SK-N-SH (cell line): ENCODE measurements at regions not wholly inside any gene's neighbourhood (a gene's known extent, or its start where the extent isn't known, plus 50 kb on each side); places are given as distances from the start of the nearest gene placed in this dataset.

Experiments
- CTCF ChIA-PET: fragments of 300-600, 350-600 bp; formaldehyde crosslinking; extraction: SDS; loops from one replicate; lab custom pipeline; 2021; lab: Yijun Ruan, JAX
- POLR2A ChIA-PET: fragments of 350-600 bp; sonication (Branson Sonifier 250); formaldehyde crosslinking; extraction: SDS; loops from one replicate; lab custom pipeline; 2020; ENCODE audit warnings: antibody characterized with exemption, inconsistent platforms; lab: Yijun Ruan, JAX
- DNase-seq: peaks from one replicate; pipeline ENCODE4 v3.0.0; 2012
- H2AFZ ChIP-seq: fragments of 200-600 bp; sonication (generic); 2 replicates; pipeline ENCODE4 v1.8.1; 2016; ENCODE audit warnings: antibody characterized with exemption, mild to moderate bottlenecking, low read depth
- H3F3A ChIP-seq: fragments of 200-600 bp; sonication (generic); replicated peaks from 2 replicates; pipeline ENCODE3; 2016; ENCODE audit warnings: antibody characterized with exemption, mild to moderate bottlenecking; ENCODE audit not compliant: insufficient read depth
- H3K27ac ChIP-seq, 2 experiments: fragments of 200-500 bp in 1 of 2; fragments of 200-600 bp in 1 of 2; sonication (Bioruptor generic) in 1 of 2; sonication (generic), shearing (Covaris generic) in 1 of 2; 2 replicates each; pipeline versions ENCODE4 v1.5.1 to v1.6.1; 2014 to 2016; ENCODE audit warnings: low read depth in 2 of 2, inconsistent platforms in 1 of 2, low read length in 1 of 2, mild to moderate bottlenecking in 1 of 2, mixed read lengths in 1 of 2
- H3K27me3 ChIP-seq: fragments of 200-600 bp; sonication (generic), shearing (Covaris generic); 2 replicates; pipeline ENCODE4 v1.6.1; 2016; ENCODE audit warnings: mixed run types; ENCODE audit not compliant: insufficient read depth
- H3K36me3 ChIP-seq, 2 experiments: fragments of 200-500 bp in 1 of 2; fragments of 200-600 bp in 1 of 2; sonication (Bioruptor generic) in 1 of 2; sonication (generic) in 1 of 2; replicated peaks in 1 of 2; 2 replicates each; pipeline versions ENCODE3 to v1.5.1; 2014 to 2016; ENCODE audit warnings: low read length in 1 of 2, mild to moderate bottlenecking in 1 of 2; ENCODE audit not compliant: insufficient read depth in 2 of 2, control insufficient read depth in 1 of 2
- H3K4me1 ChIP-seq, 2 experiments: fragments of 200-500 bp in 1 of 2; fragments of 200-600 bp in 1 of 2; sonication (Bioruptor generic) in 1 of 2; sonication (generic), shearing (Covaris generic) in 1 of 2; 2 replicates each; pipeline versions ENCODE4 v1.5.1 to v1.6.1; 2014 to 2016; ENCODE audit warnings: low read depth in 1 of 2, low read length in 1 of 2, mixed run types in 1 of 2; ENCODE audit not compliant: insufficient read depth in 2 of 2, control insufficient read depth in 1 of 2
- H3K4me2 ChIP-seq: fragments of 200-600 bp; sonication (generic), shearing (Covaris generic); 2 replicates; pipeline ENCODE4 v1.6.1; 2017; ENCODE audit warnings: mixed run types
- H3K4me3 ChIP-seq, 2 experiments: fragments of 200-500 bp in 1 of 2; fragments of 200-600 bp in 1 of 2; sonication (Bioruptor generic) in 1 of 2; sonication (generic), shearing (Covaris generic) in 1 of 2; 2 replicates each; pipeline versions ENCODE4 v1.5.1 to v1.8.1; 2014 to 2016; ENCODE audit warnings: low read depth in 2 of 2, inconsistent platforms in 1 of 2, low read length in 1 of 2, mild to moderate bottlenecking in 1 of 2, mixed read lengths in 1 of 2, moderate library complexity in 1 of 2
- H3K79me2 ChIP-seq: fragments of 200-600 bp; sonication (generic); 2 replicates; pipeline ENCODE4 v1.8.1; 2017; ENCODE audit warnings: mild to moderate bottlenecking; ENCODE audit not compliant: insufficient read depth
- H3K9ac ChIP-seq: fragments of 200-600 bp; sonication (generic); 2 replicates; pipeline ENCODE4 v1.6.1; 2017; ENCODE audit warnings: mixed run types
- H3K9me2 ChIP-seq: fragments of 200-600 bp; sonication (generic); 2 replicates; pipeline ENCODE4 v1.6.1; 2017; ENCODE audit warnings: mixed run types
- H3K9me3 ChIP-seq: fragments of 200-600 bp; sonication (generic); 2 replicates; pipeline ENCODE4 v1.6.1; 2017; ENCODE audit warnings: mixed run types, mild to moderate bottlenecking, moderate library complexity
- H4K20me1 ChIP-seq: fragments of 200-600 bp; sonication (generic); 2 replicates; pipeline ENCODE4 v1.6.1; 2017; ENCODE audit warnings: mild to moderate bottlenecking, mixed run types; ENCODE audit not compliant: insufficient read depth
- CHD2 ChIP-seq: fragments of 150-350 bp; IDR thresholded peaks from 2 replicates; pipeline ENCODE4 v1.6.1; 2018; ENCODE audit warnings: low read length; ENCODE audit not compliant: partially characterized antibody
- EZH2phosphoT487 ChIP-seq: fragments of 200-600 bp; sonication (generic); IDR thresholded peaks from 2 replicates; pipeline ENCODE4 v1.6.1; 2017; ENCODE audit warnings: low read depth, mixed run types, mild to moderate bottlenecking, antibody characterized with exemption, moderate library complexity, borderline replicate concordance
- FOXM1 ChIP-seq: IDR thresholded peaks from 2 replicates; pipeline ENCODE4 v1.4.0; 2012; ENCODE audit warnings: low read depth, mild to moderate bottlenecking
- IRF3 ChIP-seq: fragments of 150-350 bp; IDR thresholded peaks from 2 replicates; pipeline ENCODE4 v1.6.1; 2016; ENCODE audit warnings: mild to moderate bottlenecking, low read depth, low read length
- MEF2A ChIP-seq: IDR thresholded peaks from 2 replicates; pipeline ENCODE4 v1.4.0; 2012; ENCODE audit warnings: low read depth, borderline replicate concordance
- NFIC ChIP-seq: IDR thresholded peaks from 2 replicates; pipeline ENCODE4 v1.4.0; 2012; ENCODE audit warnings: borderline replicate concordance
- SIN3A ChIP-seq: IDR thresholded peaks from 2 replicates; pipeline ENCODE4 v1.6.1; 2012; ENCODE audit warnings: low read depth, mild to moderate bottlenecking, low read length, moderate library complexity, borderline replicate concordance
- TAF1 ChIP-seq: IDR thresholded peaks from 2 replicates; pipeline ENCODE4 v1.6.1; 2012; ENCODE audit warnings: low read depth, mild to moderate bottlenecking, low read length, moderate library complexity, borderline replicate concordance
- YY1 ChIP-seq: IDR thresholded peaks from 2 replicates; pipeline ENCODE4 v1.4.0; 2012; ENCODE audit warnings: low read depth, mild to moderate bottlenecking
- WGBS: methylation state at CpG from one replicate; pipeline ENCODE4 v1.1.6; 2017; ENCODE audit warnings: low lambda C conversion rate; 5-methylcytosine and 5-hydroxymethylcytosine counted together
- TF ChIP-seq, protein P1 (sequence below): fragments of 150-350 bp; IDR thresholded peaks from 2 replicates; pipeline ENCODE4 v1.6.1; 2017; ENCODE audit warnings: antibody characterized with exemption, low read length, low read depth, borderline replicate concordance
- TF ChIP-seq, protein P2 (sequence below): IDR thresholded peaks from 2 replicates; pipeline ENCODE4 v1.4.0; 2012; ENCODE audit warnings: low read depth
- TF ChIP-seq, protein P3 (sequence below): IDR thresholded peaks from 2 replicates; pipeline ENCODE4 v1.4.0; 2012; ENCODE audit warnings: low read depth, borderline replicate concordance

DNA sequence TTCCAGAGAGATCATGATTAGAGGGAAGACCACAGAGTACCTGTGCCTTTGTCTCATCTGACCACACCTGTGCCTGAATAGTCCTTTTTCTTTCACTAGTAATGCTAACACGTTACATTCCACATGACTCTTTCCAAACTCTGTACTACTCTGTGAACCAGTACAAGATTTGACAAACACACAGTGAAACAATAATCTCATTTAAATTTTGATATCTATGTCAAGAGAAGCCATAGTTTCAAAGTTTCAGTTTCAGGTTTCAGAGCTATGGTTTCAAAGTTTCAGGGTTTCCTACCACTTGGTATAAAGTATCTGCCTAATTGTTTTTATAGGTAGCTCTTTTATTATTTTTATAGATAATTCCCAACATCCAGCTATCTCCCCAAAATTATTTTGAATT lies 62.0 kb upstream of the PHACTR2 start (continued):
- TF ChIP-seq, protein P1, sequence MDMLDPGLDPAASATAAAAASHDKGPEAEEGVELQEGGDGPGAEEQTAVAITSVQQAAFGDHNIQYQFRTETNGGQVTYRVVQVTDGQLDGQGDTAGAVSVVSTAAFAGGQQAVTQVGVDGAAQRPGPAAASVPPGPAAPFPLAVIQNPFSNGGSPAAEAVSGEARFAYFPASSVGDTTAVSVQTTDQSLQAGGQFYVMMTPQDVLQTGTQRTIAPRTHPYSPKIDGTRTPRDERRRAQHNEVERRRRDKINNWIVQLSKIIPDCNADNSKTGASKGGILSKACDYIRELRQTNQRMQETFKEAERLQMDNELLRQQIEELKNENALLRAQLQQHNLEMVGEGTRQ: no peak
- TF ChIP-seq NFIC (no peak), MEF2A (no peak), EZH2phosphoT487 (no peak), YY1 (no peak), FOXM1 (no peak)
- TF ChIP-seq, protein P2, sequence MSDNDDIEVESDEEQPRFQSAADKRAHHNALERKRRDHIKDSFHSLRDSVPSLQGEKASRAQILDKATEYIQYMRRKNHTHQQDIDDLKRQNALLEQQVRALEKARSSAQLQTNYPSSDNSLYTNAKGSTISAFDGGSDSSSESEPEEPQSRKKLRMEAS: no peak
- TF ChIP-seq, protein P3, sequence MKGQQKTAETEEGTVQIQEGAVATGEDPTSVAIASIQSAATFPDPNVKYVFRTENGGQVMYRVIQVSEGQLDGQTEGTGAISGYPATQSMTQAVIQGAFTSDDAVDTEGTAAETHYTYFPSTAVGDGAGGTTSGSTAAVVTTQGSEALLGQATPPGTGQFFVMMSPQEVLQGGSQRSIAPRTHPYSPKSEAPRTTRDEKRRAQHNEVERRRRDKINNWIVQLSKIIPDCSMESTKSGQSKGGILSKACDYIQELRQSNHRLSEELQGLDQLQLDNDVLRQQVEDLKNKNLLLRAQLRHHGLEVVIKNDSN: no peak
- TF ChIP-seq, all 33 proteins: peak for 0

DNA sequence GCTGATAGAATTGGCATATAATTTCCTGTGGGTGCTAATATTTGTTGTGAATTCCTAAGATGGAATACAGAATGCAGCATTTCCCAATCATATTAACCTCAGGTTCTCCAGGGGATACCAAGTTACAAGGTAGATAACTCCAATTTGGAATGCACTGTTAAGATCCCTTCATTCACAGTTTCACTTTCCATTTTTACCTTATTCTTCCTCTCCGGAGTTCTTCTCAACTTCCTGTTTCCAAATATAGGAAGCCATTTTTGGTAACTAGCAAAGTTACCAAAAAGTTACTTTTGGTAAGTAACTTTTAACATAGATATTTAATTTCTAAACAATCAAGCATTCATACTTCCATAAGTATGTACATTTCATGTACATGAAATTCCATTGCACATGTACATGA lies 63.5 kb upstream of the PHACTR2 start:
- H3K27ac ChIP-seq: no peak overlapping the region
- no peaks in the 10 kb centered on the region for H3K9me2 ChIP-seq
- H3K4me1 ChIP-seq: no peaks in the 10 kb centered on the region; a peak in 1 of 4 replicates
- no peaks in the 10 kb centered on the region for H3K36me3 ChIP-seq
- H3K9ac ChIP-seq: no peak overlapping the region
- no peak for DNase-seq
- H3K4me3 ChIP-seq: no peak overlapping the region
- no peaks in the 10 kb centered on the region for H4K20me1 ChIP-seq
- no peak overlapping the region for H2AFZ ChIP-seq
- H3K4me2 ChIP-seq: no peak overlapping the region
- no peaks in the 10 kb centered on the region for H3F3A ChIP-seq
- WGBS: 93% methylated on average over 1 of the region's 1 CpG
- no peaks in the 10 kb centered on the region for H3K9me3 ChIP-seq
- POLR2A ChIA-PET: no interaction called here
- TF ChIP-seq IRF3 (no peak), TAF1 (no peak), CHD2 (no peak), SIN3A (no peak)
- TF ChIP-seq, protein P3: no peak
- H3K79me2 ChIP-seq: no peaks in the 10 kb centered on the region
- no peaks in the 10 kb centered on the region for H3K27me3 ChIP-seq
- CTCF ChIA-PET: interaction anchor here (1.3 kb wide), 1 partner anchor 8 kb away, joined by 3 read pairs; no protein-coding TSS in a partner anchor
